GM12873 (cell line): ENCODE measurements at regions not wholly inside any gene's neighbourhood (a gene's known extent, or its start where the extent isn't known, plus 50 kb on each side); places are given as distances from the start of the nearest gene placed in this dataset.

Source experiments
- CTCF ChIP-seq: IDR thresholded peaks from 2 replicates; pipeline ENCODE4 v1.5.1; 2012; ENCODE audit warnings: low read depth, mild to moderate bottlenecking, moderate library complexity, low read length, control low read depth; ENCODE audit not compliant: insufficient read depth; ENCODE audit errors: missing control alignments

- TF ChIP-seq CTCF: no peak
These were observed 218.1 kb downstream of the KCTD12 start for GRCh38 chr13:76668141-76668540.

- no peak for TF ChIP-seq CTCF
These were observed 218.7 kb downstream of the KCTD12 start for GRCh38 chr13:76667551-76667950.

GRCh38 chr13:76663592-76664335 is 222.4 kb downstream of the KCTD12 start:
- TF ChIP-seq CTCF: no peak

GRCh38 chr13:76656500-76656899 is 229.7 kb downstream of the KCTD12 start:
- TF ChIP-seq CTCF: no peak

- TF ChIP-seq CTCF: no peak
These were observed 230.1 kb downstream of the KCTD12 start for GRCh38 chr13:76656056-76656455.

- no peak for TF ChIP-seq CTCF
These were observed 231.9 kb downstream of the KCTD12 start for GRCh38 chr13:76654263-76654662.

GRCh38 chr13:76651286-76651685 is 234.9 kb downstream of the KCTD12 start:
- no peak for TF ChIP-seq CTCF
